NT2/D1 (cell line): ENCODE measurements at regions not wholly inside any gene's neighbourhood (a gene's known extent, or its start where the extent isn't known, plus 50 kb on each side); places are given as distances from the start of the nearest gene placed in this dataset.
"Not testable (repeated sequence)": the region's sequence is repeated elsewhere in the genome, so short reads cannot be mapped to it uniquely, and the experiment has no call there.

Experiments used
- DNase-seq: peaks from one replicate; pipeline ENCODE4 v3.0.0-alpha.2; 2011; ENCODE audit warnings: low read depth, low spot score
- H3K27me3 ChIP-seq: 2 replicates; pipeline ENCODE4 v1.6.0; 2011; ENCODE audit warnings: mild to moderate bottlenecking; ENCODE audit not compliant: insufficient read length, insufficient read depth
- H3K36me3 ChIP-seq: 2 replicates; pipeline ENCODE4 v1.6.1; 2011; ENCODE audit warnings: mild to moderate bottlenecking, low read length, mixed read lengths; ENCODE audit not compliant: insufficient read depth, insufficient read length
- H3K4me1 ChIP-seq: 2 replicates; pipeline ENCODE4 v1.5.1; 2011; ENCODE audit not compliant: insufficient read depth, insufficient read length
- H3K4me3 ChIP-seq: 2 replicates; pipeline ENCODE4 v1.5.1; 2011; ENCODE audit warnings: low read depth; ENCODE audit not compliant: insufficient read length
- H3K9ac ChIP-seq: 2 replicates; pipeline ENCODE4 v1.6.0; 2011; ENCODE audit warnings: low read depth; ENCODE audit not compliant: insufficient read length
- H3K9me3 ChIP-seq: 2 replicates; pipeline ENCODE4 v1.5.1; 2011; ENCODE audit warnings: mild to moderate bottlenecking, low read length; ENCODE audit not compliant: insufficient read depth
- SUZ12 ChIP-seq: IDR thresholded peaks from 2 replicates; pipeline ENCODE4 v1.6.1; 2011; ENCODE audit not compliant: insufficient read length, insufficient read depth; ENCODE audit errors: extremely low read depth
- YY1 ChIP-seq: IDR thresholded peaks from 2 replicates; pipeline ENCODE4 v1.6.1; 2011; ENCODE audit not compliant: insufficient read length, insufficient read depth
- ZNF274 ChIP-seq: IDR thresholded peaks from 2 replicates; pipeline ENCODE4 v1.6.1; 2011; ENCODE audit warnings: mild to moderate bottlenecking, low read depth, low read length

- Histone ChIP-seq H3K4me3 (no peak overlapping the region), H3K9me3 (no peaks in the 10 kb centered on the region; the same call in 1 of the 2 replicates), H3K36me3 (no peaks in the 10 kb centered on the region), H3K4me1 (no peaks in the 10 kb centered on the region), H3K27me3 (no peaks in the 10 kb centered on the region), H3K9ac (no peak overlapping the region)
- DNase-seq, result no peak
- no peak for TF ChIP-seq YY1
- no peak for TF ChIP-seq SUZ12
- no peak for TF ChIP-seq ZNF274
Observed at GRCh38 chr5:6076341-6077239, 301.8 kb downstream of the MED10 start.

- H3K9me3 ChIP-seq, H3K9ac ChIP-seq, H3K27me3 ChIP-seq, H3K36me3 ChIP-seq, H3K4me3 ChIP-seq, DNase-seq, H3K4me1 ChIP-seq: not testable (repeated sequence)
Observed at GRCh38 chr5:6072488-6072887, 305.9 kb downstream of the MED10 start.

GRCh38 chr5:6069496-6070185 lies 308.7 kb downstream of the MED10 start:
- no peaks in the 10 kb centered on the region for H3K36me3 ChIP-seq
- H3K27me3 ChIP-seq, result no peaks in the 10 kb centered on the region
- H3K4me1 ChIP-seq, result no peaks in the 10 kb centered on the region
- no peak overlapping the region for H3K4me3 ChIP-seq
- no peaks in the 10 kb centered on the region; the same call in 1 of the 2 replicates for H3K9me3 ChIP-seq
- DNase-seq, result no peak
- TF ChIP-seq YY1 (no peak), ZNF274 (no peak), SUZ12 (no peak)
- H3K9ac ChIP-seq, result no peak overlapping the region

- Histone ChIP-seq H3K9ac (no peak overlapping the region), H3K27me3 (no peaks in the 10 kb centered on the region), H3K4me1 (no peaks in the 10 kb centered on the region), H3K9me3 (no peaks in the 10 kb centered on the region), H3K4me3 (no peak overlapping the region), H3K36me3 (no peaks in the 10 kb centered on the region)
- DNase-seq, result no peak
- TF ChIP-seq ZNF274 (no peak), YY1 (no peak), SUZ12 (no peak)
Observed at GRCh38 chr5:6066016-6066415, 312.3 kb downstream of the MED10 start.

GRCh38 chr5:6059137-6059800 lies 319.1 kb downstream of the MED10 start:
- Histone ChIP-seq H3K27me3 (no peaks in the 10 kb centered on the region), H3K4me3 (no peak overlapping the region), H3K9ac (no peak overlapping the region), H3K36me3 (no peaks in the 10 kb centered on the region), H3K4me1 (no peaks in the 10 kb centered on the region), H3K9me3 (no peaks in the 10 kb centered on the region)
- DNase-seq, result no peak
- TF ChIP-seq YY1, result no peak
- TF ChIP-seq ZNF274, result no peak

GRCh38 chr5:6058055-6058715 lies 320.2 kb downstream of the MED10 start:
- no peak for TF ChIP-seq ZNF274
- no peak for TF ChIP-seq SUZ12
- TF ChIP-seq YY1, result no peak
- Histone ChIP-seq H3K36me3 (no peaks in the 10 kb centered on the region), H3K9ac (no peak overlapping the region), H3K9me3 (no peaks in the 10 kb centered on the region), H3K4me1 (no peaks in the 10 kb centered on the region), H3K27me3 (no peaks in the 10 kb centered on the region), H3K4me3 (no peak overlapping the region)
- no peak for DNase-seq

- TF ChIP-seq YY1, result no peak
- TF ChIP-seq SUZ12, result no peak
- TF ChIP-seq ZNF274, result no peak
- Histone ChIP-seq H3K4me1 (no peaks in the 10 kb centered on the region), H3K4me3 (no peak overlapping the region), H3K9me3 (no peaks in the 10 kb centered on the region), H3K9ac (no peak overlapping the region), H3K36me3 (no peaks in the 10 kb centered on the region), H3K27me3 (no peaks in the 10 kb centered on the region)
- DNase-seq, result no peak
Observed at GRCh38 chr5:6056280-6056679, 322.1 kb downstream of the MED10 start.
